HG03280 (cell line): ENCODE measurements at regions not wholly inside any gene's neighbourhood (a gene's known extent, or its start where the extent isn't known, plus 50 kb on each side); places are given as distances from the start of the nearest gene placed in this dataset.

Source experiments
- ATAC-seq: cut with Tn5 transposase; IDR thresholded peaks from one replicate; pipeline ENCODE4 v1.9.1; 2021; ENCODE audit warnings: mild to moderate bottlenecking, moderate library complexity; ENCODE audit not compliant: unreplicated experiment

- no peak for ATAC-seq
Measured at GRCh38 chr7:41198502-41198901, 504.4 kb downstream of the INHBA start.

- ATAC-seq = no peak
Measured at GRCh38 chr7:41197769-41198168, 505.1 kb downstream of the INHBA start.

- no peak for ATAC-seq
Measured at GRCh38 chr7:41193738-41194282, 509.1 kb downstream of the INHBA start.

- ATAC-seq = no peak
Measured at GRCh38 chr7:41190581-41190980, 512.3 kb downstream of the INHBA start.

- ATAC-seq = no peak
Measured at GRCh38 chr7:41189866-41190265, 513.0 kb downstream of the INHBA start.

- no peak for ATAC-seq
Measured at GRCh38 chr7:41188163-41189130, 514.4 kb downstream of the INHBA start.

GRCh38 chr7:41187322-41187721 lies 515.6 kb downstream of the INHBA start:
- ATAC-seq = no peak

- no peak for ATAC-seq
Measured at GRCh38 chr7:41185851-41186250, 517.0 kb downstream of the INHBA start.

- ATAC-seq = no peak
Measured at GRCh38 chr7:41183741-41184140, 519.1 kb downstream of the INHBA start.

GRCh38 chr7:41182782-41183181 lies 520.1 kb downstream of the INHBA start:
- no peak for ATAC-seq

GRCh38 chr7:41175435-41175834 lies 527.5 kb downstream of the INHBA start:
- ATAC-seq = no peak

- ATAC-seq = no peak
Measured at GRCh38 chr7:41174521-41174920, 528.4 kb downstream of the INHBA start.

- no peak for ATAC-seq
Measured at GRCh38 chr7:41170466-41170865, 532.4 kb downstream of the INHBA start.

GRCh38 chr7:41169317-41169716 lies 533.6 kb downstream of the INHBA start:
- ATAC-seq = no peak

GRCh38 chr7:41167836-41168235 lies 535.1 kb downstream of the INHBA start:
- no peak for ATAC-seq

GRCh38 chr7:41164440-41164839 lies 538.5 kb downstream of the INHBA start:
- no peak for ATAC-seq

GRCh38 chr7:41163991-41164390 lies 538.9 kb downstream of the INHBA start:
- ATAC-seq = no peak

GRCh38 chr7:41162612-41163011 lies 540.3 kb downstream of the INHBA start:
- ATAC-seq = no peak

- ATAC-seq = no peak
Measured at GRCh38 chr7:41161041-41161587, 541.8 kb downstream of the INHBA start.

GRCh38 chr7:41156268-41156667 lies 546.6 kb downstream of the INHBA start:
- ATAC-seq = no peak

GRCh38 chr7:41153268-41153667 lies 549.6 kb downstream of the INHBA start:
- ATAC-seq = no peak

GRCh38 chr7:41152179-41152678 lies 550.7 kb downstream of the INHBA start:
- ATAC-seq = no peak
